GM18517 (cell line): ENCODE measurements at regions not wholly inside any gene's neighbourhood (a gene's known extent, or its start where the extent isn't known, plus 50 kb on each side); places are given as distances from the start of the nearest gene placed in this dataset.
"Not testable (repeated sequence)": the region's sequence is repeated elsewhere in the genome, so short reads cannot be mapped to it uniquely, and the experiment has no call there.

ENCODE experiments used
- ATAC-seq: cut with Tn5 transposase; IDR thresholded peaks from one replicate; pipeline ENCODE4 v1.9.1; 2021; ENCODE audit warnings: mild to moderate bottlenecking, moderate library complexity; ENCODE audit not compliant: unreplicated experiment

- no peak for ATAC-seq
These were observed 104.6 kb upstream of the PLEKHG1 start for GRCh38 chr6:150495126-150495525.

DNA sequence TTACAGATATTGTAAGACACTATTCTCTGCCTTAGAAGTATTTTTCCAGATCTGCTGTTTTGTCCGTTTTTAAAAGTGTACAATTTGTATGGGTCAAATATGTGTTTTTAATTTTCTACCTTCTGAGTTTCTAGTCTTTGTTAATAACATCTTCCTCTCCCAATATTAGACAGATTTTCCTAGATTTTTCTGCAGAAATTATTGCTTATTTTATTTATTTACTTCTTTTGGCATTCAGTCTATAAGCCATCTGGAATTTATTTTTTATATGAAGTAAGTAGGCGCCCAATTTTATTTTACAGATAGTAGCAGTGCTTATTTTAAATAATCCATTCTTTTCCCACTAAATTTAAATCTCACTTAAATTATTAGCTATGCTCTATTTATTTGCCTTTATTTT lies 103.1 kb upstream of the PLEKHG1 start:
- ATAC-seq: no peak

DNA sequence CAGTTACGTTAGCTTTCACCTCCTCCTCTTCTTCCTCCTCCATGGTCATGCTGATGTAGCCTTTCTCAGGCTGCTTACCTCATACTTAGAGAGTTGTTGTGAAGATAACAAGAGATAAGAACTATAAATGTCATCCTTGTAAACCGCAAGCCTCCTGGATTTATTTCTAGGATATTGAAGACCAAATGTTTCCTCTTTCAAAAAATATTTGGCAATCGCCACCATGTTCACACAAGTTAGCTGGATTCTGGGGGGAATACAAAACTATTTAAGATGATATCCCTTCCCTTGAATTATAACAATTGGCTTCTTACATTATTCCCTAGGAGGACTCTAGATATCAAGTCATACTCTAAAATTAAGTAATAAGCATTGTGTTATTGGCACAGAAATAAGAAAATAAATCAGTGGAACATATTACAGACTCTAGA lies 99.8 kb upstream of the PLEKHG1 start:
- no peak for ATAC-seq

- not testable (repeated sequence) for ATAC-seq
These were observed 99.1 kb upstream of the PLEKHG1 start for GRCh38 chr6:150500568-150500967.

- no peak for ATAC-seq
These were observed 96.6 kb upstream of the PLEKHG1 start for GRCh38 chr6:150503041-150503440.

- ATAC-seq: no peak
These were observed 95.9 kb upstream of the PLEKHG1 start for GRCh38 chr6:150503586-150504339.

GRCh38 chr6:150507361-150507760 lies 92.3 kb upstream of the PLEKHG1 start:
- ATAC-seq: not testable (repeated sequence)

DNA sequence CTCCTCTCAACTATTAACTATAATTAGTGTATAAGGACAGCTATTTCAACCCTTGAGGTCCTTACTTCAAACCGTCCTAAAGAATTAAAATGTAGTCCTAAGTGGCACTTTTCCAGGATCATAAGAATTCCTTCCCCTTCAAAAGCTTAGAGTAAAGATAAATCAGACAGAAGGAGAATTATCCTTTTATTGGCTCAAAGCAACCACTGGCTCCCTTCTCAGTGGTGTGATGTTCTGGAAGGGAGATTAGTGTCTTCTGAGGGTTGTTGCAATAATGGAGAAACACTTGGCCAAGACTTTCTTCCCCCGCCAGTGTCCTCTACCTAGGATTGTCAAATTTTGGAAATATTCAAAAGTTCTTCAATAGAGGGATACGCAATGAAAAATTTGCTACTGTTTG lies 89.1 kb upstream of the PLEKHG1 start:
- ATAC-seq: no peak

DNA sequence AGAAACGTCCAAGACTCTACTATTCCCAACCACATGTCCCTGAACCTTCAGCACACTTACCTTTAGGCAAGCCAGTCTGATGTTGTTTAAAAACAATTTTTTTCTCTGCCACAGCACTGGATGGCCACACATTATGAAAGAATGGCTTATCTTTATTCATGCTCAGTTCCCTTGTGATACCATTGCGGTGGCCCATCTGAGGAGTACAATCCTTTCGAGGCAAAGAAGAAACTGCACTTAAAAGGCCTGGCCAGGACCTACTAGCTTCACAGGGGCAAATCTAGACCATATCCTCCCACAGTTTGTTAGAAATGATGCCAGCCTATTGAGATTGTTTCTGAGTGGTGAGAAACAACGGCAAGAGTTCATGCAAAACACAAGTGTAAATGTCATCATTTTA lies 88.4 kb upstream of the PLEKHG1 start:
- peak; percentile 63 for ATAC-seq

- ATAC-seq: no peak
These were observed 84.8 kb upstream of the PLEKHG1 start for GRCh38 chr6:150514806-150515380.

DNA sequence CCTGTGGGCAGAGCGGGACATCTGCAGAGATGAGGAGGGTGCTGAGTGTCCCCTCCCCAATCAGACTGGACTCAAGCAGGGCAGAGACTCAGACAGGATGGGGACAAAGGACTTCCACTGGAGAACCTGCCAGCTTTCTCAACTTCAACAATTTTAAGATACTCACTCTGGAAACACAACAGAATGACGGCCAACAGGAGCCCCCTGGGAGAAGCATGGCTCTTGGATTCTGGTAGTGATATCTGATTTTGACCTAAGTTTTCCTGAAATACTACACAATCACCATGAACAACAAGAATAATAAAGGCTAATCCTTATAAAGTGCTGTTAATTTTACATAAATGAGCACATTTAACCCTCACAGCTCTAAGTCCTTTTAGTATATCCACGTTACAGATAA lies 83.5 kb upstream of the PLEKHG1 start:
- no peak for ATAC-seq

DNA sequence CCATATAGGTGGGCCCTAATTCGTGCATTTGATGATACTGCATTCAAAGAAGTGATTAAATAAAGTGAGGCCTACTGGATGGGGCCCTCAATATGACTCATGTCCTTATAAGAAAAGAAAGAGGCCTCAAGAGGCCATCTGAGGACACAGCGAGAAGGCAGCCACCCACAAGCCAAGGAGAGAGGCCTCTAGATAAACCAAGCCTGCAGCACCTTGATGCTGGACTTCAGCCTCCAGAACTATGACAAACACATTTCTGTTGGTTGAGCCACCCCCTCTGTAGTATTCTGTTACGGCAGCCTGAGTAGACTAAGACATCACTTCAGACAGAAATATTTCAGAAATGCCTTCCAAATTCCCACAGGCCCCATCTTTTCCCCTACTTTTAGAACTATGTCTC lies 82.5 kb upstream of the PLEKHG1 start:
- no peak for ATAC-seq

- ATAC-seq: no peak
These were observed 78.2 kb upstream of the PLEKHG1 start for GRCh38 chr6:150521482-150521881.

GRCh38 chr6:150523216-150523615 lies 76.5 kb upstream of the PLEKHG1 start:
- ATAC-seq: not testable (repeated sequence)

DNA sequence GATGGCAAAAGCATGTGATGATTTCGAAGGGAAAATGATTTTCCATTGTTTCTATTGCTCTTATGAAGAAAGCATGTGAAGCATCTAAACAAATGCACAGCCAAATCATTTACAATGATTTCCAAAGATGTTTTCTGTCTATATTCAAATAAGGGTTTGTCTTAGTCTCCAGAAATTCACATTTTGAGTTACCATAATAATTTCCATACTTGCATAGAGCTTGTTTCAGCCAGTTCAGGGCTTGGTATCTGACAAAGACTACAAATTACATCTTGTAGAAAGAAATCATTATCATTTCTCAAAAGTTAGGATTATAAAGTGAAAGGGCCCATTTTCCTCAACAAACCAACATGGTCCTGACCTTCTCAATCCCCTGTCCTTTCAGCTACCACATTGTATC lies 74.4 kb upstream of the PLEKHG1 start:
- ATAC-seq: no peak

GRCh38 chr6:150527100-150527499 lies 72.6 kb upstream of the PLEKHG1 start:
- no peak for ATAC-seq

GRCh38 chr6:150528648-150529285 lies 70.9 kb upstream of the PLEKHG1 start:
- no peak for ATAC-seq

DNA sequence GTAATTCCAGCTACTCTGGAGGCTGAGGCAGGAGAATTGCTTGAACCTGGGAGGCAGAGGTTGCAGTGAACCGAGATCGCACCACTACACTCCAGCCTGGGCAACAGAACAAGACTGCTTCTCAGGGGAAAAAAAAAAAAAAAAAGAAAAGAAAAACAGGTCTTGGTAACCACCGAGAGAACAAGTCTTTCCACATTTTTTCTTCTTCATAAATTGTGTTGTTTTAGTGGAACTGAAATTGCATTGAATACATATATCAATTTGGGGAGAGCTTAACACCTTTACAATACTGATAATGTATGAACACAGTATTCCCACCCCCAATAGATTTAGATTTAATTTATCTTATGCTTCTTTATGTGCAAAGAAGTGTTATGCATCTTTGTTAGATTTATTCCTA lies 70.0 kb upstream of the PLEKHG1 start:
- ATAC-seq: no peak

DNA sequence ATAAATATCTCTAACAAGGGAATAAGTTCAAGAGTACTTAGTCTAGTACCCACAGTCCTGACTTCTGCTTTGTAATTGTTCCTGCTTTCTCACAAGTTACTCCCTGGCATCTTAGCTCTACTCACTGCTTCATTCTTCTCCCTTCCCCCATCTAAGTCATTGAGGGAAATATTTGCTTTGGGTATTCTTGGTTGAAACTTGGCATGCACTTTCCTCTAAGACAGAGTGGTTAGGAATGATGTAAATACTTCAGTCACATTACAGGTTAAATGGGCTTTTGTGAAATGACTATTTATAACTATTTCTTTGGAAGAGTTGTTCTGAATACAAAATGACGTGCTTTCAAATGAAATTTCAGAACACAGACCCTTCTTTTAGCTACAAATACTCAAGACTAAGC lies 67.7 kb upstream of the PLEKHG1 start:
- no peak for ATAC-seq

GRCh38 chr6:150534553-150534952 lies 65.1 kb upstream of the PLEKHG1 start:
- no peak for ATAC-seq

- ATAC-seq: no peak
These were observed 64.4 kb upstream of the PLEKHG1 start for GRCh38 chr6:150535151-150535804.

DNA sequence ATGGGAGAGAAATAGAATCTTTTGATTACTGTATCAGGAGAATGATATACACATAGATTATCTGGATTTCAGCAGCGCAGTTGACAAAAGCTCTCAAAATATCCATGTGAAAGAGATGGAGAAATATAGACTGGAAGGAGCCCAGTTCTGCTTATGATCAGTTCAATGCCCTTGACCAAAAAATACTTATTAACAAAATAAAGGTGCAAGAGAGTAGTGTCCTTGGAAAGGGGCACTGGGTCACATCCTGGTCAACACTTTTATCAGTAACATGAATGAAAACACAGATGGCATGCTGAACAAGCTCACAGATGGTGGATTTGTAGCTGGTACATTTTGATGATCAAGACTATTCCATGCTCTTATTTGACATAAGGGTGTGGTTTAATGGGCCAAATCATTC lies 63.9 kb upstream of the PLEKHG1 start:
- no peak for ATAC-seq
